HCT116 (cell line): ENCODE measurements at regions not wholly inside any gene's neighbourhood (a gene's known extent, or its start where the extent isn't known, plus 50 kb on each side); places are given as distances from the start of the nearest gene placed in this dataset.

Source experiments
- ATF3 ChIP-seq: IDR thresholded peaks from 2 replicates; pipeline ENCODE4 v1.6.1; 2012
- CEBPB ChIP-seq: IDR thresholded peaks from 2 replicates; pipeline ENCODE4 v1.6.1; 2012; ENCODE audit warnings: low read depth
- CTCF ChIP-seq, 3 experiments: fragments of 200-600 bp in 1 of 3; sonication (generic) in 1 of 3; IDR thresholded peaks in 2 of 3; conservative IDR thresholded peaks in 1 of 3; 2 replicates each; pipeline ENCODE4 v1.5.1; 2012 to 2017; ENCODE audit warnings: low read depth in 2 of 3, low read length in 2 of 3, antibody characterized with exemption in 1 of 3, borderline replicate concordance in 1 of 3, control low read depth in 1 of 3, mild to moderate bottlenecking in 1 of 3, mixed read lengths in 1 of 3, mixed run types in 1 of 3, moderate library complexity in 1 of 3; ENCODE audit not compliant: insufficient read depth in 1 of 3
- EZH2phosphoT487 ChIP-seq: fragments of 200-600 bp; IDR thresholded peaks from 2 replicates; pipeline ENCODE4 v1.6.1; 2018; ENCODE audit warnings: antibody characterized with exemption, borderline replicate concordance
- JUND ChIP-seq: IDR thresholded peaks from 2 replicates; pipeline ENCODE4 v1.6.1; 2012
- POLR2A ChIP-seq: IDR thresholded peaks from 2 replicates; pipeline ENCODE4 v1.7.0; 2011; ENCODE audit warnings: borderline replicate concordance; ENCODE audit not compliant: insufficient read depth, insufficient read length; ENCODE audit errors: extremely low read depth
- POLR2AphosphoS5 ChIP-seq: IDR thresholded peaks from 2 replicates; pipeline ENCODE4 v1.6.1; 2011; ENCODE audit warnings: mild to moderate bottlenecking, low read depth, low read length, moderate library complexity
- RAD21 ChIP-seq: IDR thresholded peaks from 2 replicates; pipeline ENCODE4 v1.6.1; 2012; ENCODE audit warnings: low read depth, mild to moderate bottlenecking
- SRF ChIP-seq: IDR thresholded peaks from 2 replicates; pipeline ENCODE4 v1.6.1; 2012; ENCODE audit warnings: low read depth
- TCF7L2 ChIP-seq: IDR thresholded peaks from 2 replicates; pipeline ENCODE4 v1.7.0; 2011; ENCODE audit warnings: borderline replicate concordance, inconsistent platforms; ENCODE audit not compliant: insufficient read depth, insufficient read length; ENCODE audit errors: extremely low read depth
- ZNF274 ChIP-seq: fragments of 200-500 bp; sonication (Bioruptor generic); IDR thresholded peaks from 2 replicates; pipeline ENCODE4 v1.6.1; 2014; ENCODE audit warnings: mild to moderate bottlenecking, low read depth, low read length, inconsistent platforms

- no peak for TF ChIP-seq POLR2A
- no peak for TF ChIP-seq RAD21
- no peak for TF ChIP-seq ZNF274
- TF ChIP-seq CTCF (IDR thresholded peaks at IDR 0.05 in 2 of 3, conservative IDR thresholded peaks at IDR 0.05 in 1 of 3; ENCODE audit: borderline replicate concordance in 1 of 3, insufficient read depth in 1 of 3, low read depth in 2 of 3, low read length in 2 of 3), result no peak
- TF ChIP-seq CEBPB, result no peak
- no peak for TF ChIP-seq EZH2phosphoT487
- TF ChIP-seq TCF7L2, result no peak
- TF ChIP-seq JUND, result no peak
- no peak for TF ChIP-seq ATF3
- TF ChIP-seq POLR2AphosphoS5, result no peak
- TF ChIP-seq SRF, result no peak
Measured at GRCh38 chr21:16196001-16196400, 466.2 kb downstream of the USP25 start.
